HEK293 (cell line): ENCODE measurements at regions not wholly inside any gene's neighbourhood (a gene's known extent, or its start where the extent isn't known, plus 50 kb on each side); places are given as distances from the start of the nearest gene placed in this dataset.

Source experiments
- CTCF ChIA-PET: fragments of 350-600 bp; formaldehyde crosslinking; extraction: SDS; loops from one replicate; lab custom pipeline; 2021; ENCODE audit warnings: antibody characterized with exemption; lab: Yijun Ruan, JAX
- POLR2A ChIA-PET: fragments of 300-600 bp; formaldehyde crosslinking; extraction: SDS; loops from one replicate; lab custom pipeline; 2020; ENCODE audit warnings: antibody characterized with exemption, inconsistent platforms; lab: Yijun Ruan, JAX
- H3K27ac ChIP-seq: fragments of 200-500 bp; sonication (Bioruptor generic); 2 replicates; pipeline ENCODE4 v1.5.1; 2014; ENCODE audit warnings: low read depth, low read length, control low read depth, inconsistent platforms; ENCODE audit errors: extremely low read depth
- H3K36me3 ChIP-seq, 2 experiments: fragments of 200-500 bp in 1 of 2; sonication (Bioruptor generic) in 1 of 2; 1 replicate in 1 of 2; 2 replicates in 1 of 2; pipeline ENCODE4 v1.5.1; 2014 to 2017; ENCODE audit warnings: inconsistent platforms in 2 of 2, low read length in 2 of 2; ENCODE audit not compliant: control insufficient read depth in 2 of 2, insufficient read depth in 1 of 2
- H3K4me1 ChIP-seq: fragments of 200-500 bp; sonication (Bioruptor generic); 2 replicates; pipeline ENCODE4 v1.5.1; 2014; ENCODE audit warnings: mild to moderate bottlenecking, low read length, inconsistent platforms; ENCODE audit not compliant: control insufficient read depth, insufficient read depth
- H3K4me3 ChIP-seq: 2 replicates; pipeline ENCODE4 v1.5.1; 2011; ENCODE audit warnings: low read depth, mild to moderate bottlenecking, control low read depth, low read length, moderate library complexity
- H3K9me3 ChIP-seq: fragments of 200-500 bp; sonication (Bioruptor generic); 2 replicates; pipeline ENCODE4 v1.5.1; 2014; ENCODE audit warnings: low read depth, low read length, inconsistent platforms; ENCODE audit not compliant: control insufficient read depth, insufficient read depth
- HOXD13 ChIP-seq: sonication (generic); formaldehyde crosslinking; IDR thresholded peaks from 2 replicates; pipeline ENCODE4 v1.8.0; 2022; ENCODE audit warnings: missing genetic modification reagents, borderline replicate concordance
- KLF1 ChIP-seq: fragments of 450-650 bp; formaldehyde crosslinking; IDR thresholded peaks from 2 replicates; pipeline ENCODE4 v1.5.1; 2016; ENCODE audit warnings: missing biosample characterization, missing genetic modification characterization
- TRIM28 ChIP-seq: IDR thresholded peaks from 2 replicates; pipeline ENCODE4 v1.6.1; 2011; ENCODE audit warnings: low read length, control low read depth, borderline replicate concordance
- ZBTB7A ChIP-seq: fragments of 450-650 bp; formaldehyde crosslinking; IDR thresholded peaks from 2 replicates; pipeline ENCODE4 v1.5.1; 2016; ENCODE audit warnings: low read depth, missing biosample characterization, missing genetic modification characterization
- ZNF138 ChIP-seq: fragments of 450-650 bp; formaldehyde crosslinking; IDR thresholded peaks from 2 replicates; pipeline ENCODE4 v1.5.1; 2016; ENCODE audit warnings: missing biosample characterization, missing genetic modification characterization, borderline replicate concordance
- ZNF140 ChIP-seq: fragments of 450-650 bp; formaldehyde crosslinking; IDR thresholded peaks from 2 replicates; pipeline ENCODE4 v1.5.1; 2016; ENCODE audit warnings: missing biosample characterization, missing genetic modification characterization
- ZNF175 ChIP-seq: fragments of 450-650 bp; formaldehyde crosslinking; IDR thresholded peaks from 2 replicates; pipeline ENCODE4 v1.5.1; 2016; ENCODE audit warnings: missing biosample characterization, missing genetic modification characterization
- ZNF214 ChIP-seq: fragments of 450-650 bp; formaldehyde crosslinking; IDR thresholded peaks from 2 replicates; pipeline ENCODE4 v1.5.1; 2017; ENCODE audit warnings: missing biosample characterization, mild to moderate bottlenecking, missing genetic modification characterization, borderline replicate concordance
- ZNF292 ChIP-seq: fragments of 450-650 bp; formaldehyde crosslinking; IDR thresholded peaks from 2 replicates; pipeline ENCODE4 v1.5.1; 2016; ENCODE audit warnings: low read depth, missing biosample characterization, missing genetic modification characterization, borderline replicate concordance
- ZNF433 ChIP-seq: fragments of 450-650 bp; formaldehyde crosslinking; IDR thresholded peaks from 2 replicates; pipeline ENCODE4 v1.5.1; 2016; ENCODE audit warnings: missing biosample characterization, missing genetic modification characterization, low read depth
- ZNF48 ChIP-seq: fragments of 450-650 bp; formaldehyde crosslinking; IDR thresholded peaks from 2 replicates; pipeline ENCODE4 v1.5.1; 2016; ENCODE audit warnings: missing biosample characterization, missing genetic modification characterization
- ZNF530 ChIP-seq: fragments of 450-650 bp; formaldehyde crosslinking; IDR thresholded peaks from 2 replicates; pipeline ENCODE4 v1.5.1; 2016; ENCODE audit warnings: low read depth, missing biosample characterization, missing genetic modification characterization
- ZNF560 ChIP-seq: fragments of 450-650 bp; formaldehyde crosslinking; IDR thresholded peaks from 2 replicates; pipeline ENCODE4 v1.5.1; 2017; ENCODE audit warnings: missing biosample characterization, missing genetic modification characterization, borderline replicate concordance
- ZNF585B ChIP-seq: fragments of 450-650 bp; formaldehyde crosslinking; IDR thresholded peaks from 2 replicates; pipeline ENCODE4 v1.5.1; 2016; ENCODE audit warnings: missing biosample characterization, missing genetic modification characterization
- ZNF701 ChIP-seq: fragments of 450-650 bp; formaldehyde crosslinking; IDR thresholded peaks from 2 replicates; pipeline ENCODE4 v1.5.1; 2016; ENCODE audit warnings: missing biosample characterization, missing genetic modification characterization
- ZNF707 ChIP-seq: fragments of 450-650 bp; formaldehyde crosslinking; IDR thresholded peaks from 2 replicates; pipeline ENCODE4 v1.5.1; 2016; ENCODE audit warnings: missing biosample characterization, missing genetic modification characterization
- ZNF776 ChIP-seq: fragments of 450-650 bp; formaldehyde crosslinking; IDR thresholded peaks from 2 replicates; pipeline ENCODE4 v1.5.0; 2017; ENCODE audit warnings: missing biosample characterization, missing genetic modification characterization, borderline replicate concordance
- TF ChIP-seq, protein P1 (sequence below): fragments of 450-650 bp; formaldehyde crosslinking; IDR thresholded peaks from 2 replicates; pipeline ENCODE4 v1.5.1; 2016; ENCODE audit warnings: missing biosample characterization, missing genetic modification characterization
- TF ChIP-seq, protein P2 (sequence below): fragments of 450-650 bp; formaldehyde crosslinking; IDR thresholded peaks from 2 replicates; pipeline ENCODE4 v1.5.1; 2016; ENCODE audit warnings: missing biosample characterization, missing genetic modification characterization
- TF ChIP-seq, protein P3 (sequence below): IDR thresholded peaks from 2 replicates; pipeline ENCODE4 v1.6.1; 2011; ENCODE audit warnings: mild to moderate bottlenecking, low read depth, low read length, borderline replicate concordance
- TF ChIP-seq, protein P4 (sequence below): fragments of 450-650 bp; formaldehyde crosslinking; conservative IDR thresholded peaks from 2 replicates; pipeline ENCODE4 v1.5.1; 2016; ENCODE audit warnings: low read depth, missing biosample characterization, missing genetic modification characterization

DNA sequence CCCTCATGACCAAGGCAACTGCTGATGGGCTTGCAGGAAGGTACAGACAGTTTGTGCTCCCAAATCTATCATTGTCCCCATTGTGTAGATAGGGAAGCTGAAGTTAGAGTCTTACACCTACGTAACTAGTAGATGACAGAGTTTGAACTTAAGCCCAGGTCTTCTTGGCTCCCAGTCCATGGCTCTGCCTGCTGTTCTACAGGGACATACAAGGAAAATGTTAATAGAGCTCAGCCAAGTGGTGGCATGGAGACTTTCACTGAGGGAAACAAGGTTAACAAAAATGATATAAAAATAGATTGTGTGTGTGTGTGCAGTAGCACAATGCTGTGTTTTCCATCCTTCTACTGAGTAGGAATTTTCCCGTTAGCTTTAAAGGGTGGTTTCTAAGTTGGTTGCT lies 936.5 kb downstream of the RPA4 start:
- Histone ChIP-seq H3K36me3 (no peaks in the 10 kb centered on the region), H3K4me3 (no peak overlapping the region), H3K27ac (no peak overlapping the region), H3K9me3 (no peaks in the 10 kb centered on the region), H3K4me1 (no peaks in the 10 kb centered on the region)
- TF ChIP-seq ZNF776 (tag by site-specific recombination) (no peak), ZNF140 (no peak), ZNF175 (no peak), KLF1 (tag by site-specific recombination) (no peak), ZNF701 (no peak), TRIM28 (no peak), ZNF292 (tag by site-specific recombination) (no peak), ZNF214 (tag by site-specific recombination) (no peak), ZNF707 (tag by site-specific recombination) (no peak), ZNF48 (tag by site-specific recombination) (no peak), ZNF530 (tag by site-specific recombination) (no peak)
- TF ChIP-seq, protein P1, sequence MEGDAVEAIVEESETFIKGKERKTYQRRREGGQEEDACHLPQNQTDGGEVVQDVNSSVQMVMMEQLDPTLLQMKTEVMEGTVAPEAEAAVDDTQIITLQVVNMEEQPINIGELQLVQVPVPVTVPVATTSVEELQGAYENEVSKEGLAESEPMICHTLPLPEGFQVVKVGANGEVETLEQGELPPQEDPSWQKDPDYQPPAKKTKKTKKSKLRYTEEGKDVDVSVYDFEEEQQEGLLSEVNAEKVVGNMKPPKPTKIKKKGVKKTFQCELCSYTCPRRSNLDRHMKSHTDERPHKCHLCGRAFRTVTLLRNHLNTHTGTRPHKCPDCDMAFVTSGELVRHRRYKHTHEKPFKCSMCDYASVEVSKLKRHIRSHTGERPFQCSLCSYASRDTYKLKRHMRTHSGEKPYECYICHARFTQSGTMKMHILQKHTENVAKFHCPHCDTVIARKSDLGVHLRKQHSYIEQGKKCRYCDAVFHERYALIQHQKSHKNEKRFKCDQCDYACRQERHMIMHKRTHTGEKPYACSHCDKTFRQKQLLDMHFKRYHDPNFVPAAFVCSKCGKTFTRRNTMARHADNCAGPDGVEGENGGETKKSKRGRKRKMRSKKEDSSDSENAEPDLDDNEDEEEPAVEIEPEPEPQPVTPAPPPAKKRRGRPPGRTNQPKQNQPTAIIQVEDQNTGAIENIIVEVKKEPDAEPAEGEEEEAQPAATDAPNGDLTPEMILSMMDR (tag by site-specific recombination): no peak
- TF ChIP-seq, protein P2, sequence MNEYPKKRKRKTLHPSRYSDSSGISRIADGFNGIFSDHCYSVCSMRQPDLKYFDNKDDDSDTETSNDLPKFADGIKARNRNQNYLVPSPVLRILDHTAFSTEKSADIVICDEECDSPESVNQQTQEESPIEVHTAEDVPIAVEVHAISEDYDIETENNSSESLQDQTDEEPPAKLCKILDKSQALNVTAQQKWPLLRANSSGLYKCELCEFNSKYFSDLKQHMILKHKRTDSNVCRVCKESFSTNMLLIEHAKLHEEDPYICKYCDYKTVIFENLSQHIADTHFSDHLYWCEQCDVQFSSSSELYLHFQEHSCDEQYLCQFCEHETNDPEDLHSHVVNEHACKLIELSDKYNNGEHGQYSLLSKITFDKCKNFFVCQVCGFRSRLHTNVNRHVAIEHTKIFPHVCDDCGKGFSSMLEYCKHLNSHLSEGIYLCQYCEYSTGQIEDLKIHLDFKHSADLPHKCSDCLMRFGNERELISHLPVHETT: no peak
- TF ChIP-seq, protein P3, sequence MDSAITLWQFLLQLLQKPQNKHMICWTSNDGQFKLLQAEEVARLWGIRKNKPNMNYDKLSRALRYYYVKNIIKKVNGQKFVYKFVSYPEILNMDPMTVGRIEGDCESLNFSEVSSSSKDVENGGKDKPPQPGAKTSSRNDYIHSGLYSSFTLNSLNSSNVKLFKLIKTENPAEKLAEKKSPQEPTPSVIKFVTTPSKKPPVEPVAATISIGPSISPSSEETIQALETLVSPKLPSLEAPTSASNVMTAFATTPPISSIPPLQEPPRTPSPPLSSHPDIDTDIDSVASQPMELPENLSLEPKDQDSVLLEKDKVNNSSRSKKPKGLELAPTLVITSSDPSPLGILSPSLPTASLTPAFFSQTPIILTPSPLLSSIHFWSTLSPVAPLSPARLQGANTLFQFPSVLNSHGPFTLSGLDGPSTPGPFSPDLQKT: no peak
- POLR2A ChIA-PET: no interaction called here
- CTCF ChIA-PET: interaction anchor here (0.6 kb wide), 1 partner anchor 104 kb away, joined by 3 read pairs; no protein-coding TSS in a partner anchor

DNA sequence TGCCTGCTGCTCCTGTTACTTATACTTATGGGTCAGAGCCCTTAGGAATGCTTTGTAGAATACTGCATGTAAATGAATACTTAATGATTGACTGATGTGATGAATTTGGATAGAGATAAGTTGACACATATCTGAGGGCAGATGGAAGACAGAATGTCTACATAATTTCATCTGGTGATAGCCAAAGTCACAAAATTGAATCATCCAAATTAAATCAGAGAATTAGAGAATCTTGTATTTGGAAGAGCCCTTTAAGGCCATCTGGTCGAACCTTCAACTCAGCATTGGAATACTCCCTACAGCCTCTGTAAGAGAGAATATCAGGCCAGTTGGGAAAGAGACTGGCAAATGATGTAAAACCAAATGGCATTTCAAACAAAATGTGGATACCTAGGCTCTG lies 944.8 kb downstream of the RPA4 start:
- H3K27ac ChIP-seq: no peak overlapping the region
- TF ChIP-seq HOXD13 (CRISPR knock-in tag): no peak
- TF ChIP-seq ZNF585B: no peak
- TF ChIP-seq ZNF433 (tag by site-specific recombination): no peak
- TF ChIP-seq, protein P4, sequence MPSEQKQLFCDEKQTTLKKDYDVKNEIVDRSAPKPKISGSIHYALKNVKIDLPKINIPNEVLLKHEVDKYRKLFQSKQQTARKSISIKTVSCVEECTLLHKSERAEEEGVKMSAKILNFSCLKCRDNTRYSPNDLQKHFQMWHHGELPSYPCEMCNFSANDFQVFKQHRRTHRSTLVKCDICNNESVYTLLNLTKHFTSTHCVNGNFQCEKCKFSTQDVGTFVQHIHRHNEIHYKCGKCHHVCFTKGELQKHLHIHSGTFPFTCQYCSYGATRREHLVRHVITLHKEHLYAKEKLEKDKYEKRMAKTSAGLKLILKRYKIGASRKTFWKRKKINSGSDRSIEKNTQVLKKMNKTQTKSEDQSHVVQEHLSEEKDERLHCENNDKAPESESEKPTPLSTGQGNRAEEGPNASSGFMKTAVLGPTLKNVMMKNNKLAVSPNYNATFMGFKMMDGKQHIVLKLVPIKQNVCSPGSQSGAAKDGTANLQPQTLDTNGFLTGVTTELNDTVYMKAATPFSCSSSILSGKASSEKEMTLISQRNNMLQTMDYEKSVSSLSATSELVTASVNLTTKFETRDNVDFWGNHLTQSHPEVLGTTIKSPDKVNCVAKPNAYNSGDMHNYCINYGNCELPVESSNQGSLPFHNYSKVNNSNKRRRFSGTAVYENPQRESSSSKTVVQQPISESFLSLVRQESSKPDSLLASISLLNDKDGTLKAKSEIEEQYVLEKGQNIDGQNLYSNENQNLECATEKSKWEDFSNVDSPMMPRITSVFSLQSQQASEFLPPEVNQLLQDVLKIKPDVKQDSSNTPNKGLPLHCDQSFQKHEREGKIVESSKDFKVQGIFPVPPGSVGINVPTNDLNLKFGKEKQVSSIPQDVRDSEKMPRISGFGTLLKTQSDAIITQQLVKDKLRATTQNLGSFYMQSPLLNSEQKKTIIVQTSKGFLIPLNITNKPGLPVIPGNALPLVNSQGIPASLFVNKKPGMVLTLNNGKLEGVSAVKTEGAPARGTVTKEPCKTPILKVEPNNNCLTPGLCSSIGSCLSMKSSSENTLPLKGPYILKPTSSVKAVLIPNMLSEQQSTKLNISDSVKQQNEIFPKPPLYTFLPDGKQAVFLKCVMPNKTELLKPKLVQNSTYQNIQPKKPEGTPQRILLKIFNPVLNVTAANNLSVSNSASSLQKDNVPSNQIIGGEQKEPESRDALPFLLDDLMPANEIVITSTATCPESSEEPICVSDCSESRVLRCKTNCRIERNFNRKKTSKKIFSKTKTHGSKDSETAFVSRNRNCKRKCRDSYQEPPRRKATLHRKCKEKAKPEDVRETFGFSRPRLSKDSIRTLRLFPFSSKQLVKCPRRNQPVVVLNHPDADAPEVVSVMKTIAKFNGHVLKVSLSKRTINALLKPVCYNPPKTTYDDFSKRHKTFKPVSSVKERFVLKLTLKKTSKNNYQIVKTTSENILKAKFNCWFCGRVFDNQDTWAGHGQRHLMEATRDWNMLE: no peak
- no peak for TF ChIP-seq ZNF138 (tag by site-specific recombination)
- no peak for TF ChIP-seq ZBTB7A (tag by site-specific recombination)
- no peak for TF ChIP-seq ZNF560 (tag by site-specific recombination)
- TF ChIP-seq, all 188 proteins: peak for 0
- Histone ChIP-seq H3K4me1 (no peaks in the 10 kb centered on the region), H3K4me3 (no peak overlapping the region), H3K36me3 (no peaks in the 10 kb centered on the region), H3K9me3 (no peaks in the 10 kb centered on the region)
- CTCF ChIA-PET: interaction anchor here (0.6 kb wide), 1 partner anchor 106 kb away, joined by 3 read pairs; no protein-coding TSS in a partner anchor
- POLR2A ChIA-PET: no interaction called here
